ENCODE measurements at regions not wholly inside any gene's neighbourhood (a gene's known extent, or its start where the extent isn't known, plus 50 kb on each side); places are given as distances from the start of the nearest gene placed in this dataset.

DNA sequence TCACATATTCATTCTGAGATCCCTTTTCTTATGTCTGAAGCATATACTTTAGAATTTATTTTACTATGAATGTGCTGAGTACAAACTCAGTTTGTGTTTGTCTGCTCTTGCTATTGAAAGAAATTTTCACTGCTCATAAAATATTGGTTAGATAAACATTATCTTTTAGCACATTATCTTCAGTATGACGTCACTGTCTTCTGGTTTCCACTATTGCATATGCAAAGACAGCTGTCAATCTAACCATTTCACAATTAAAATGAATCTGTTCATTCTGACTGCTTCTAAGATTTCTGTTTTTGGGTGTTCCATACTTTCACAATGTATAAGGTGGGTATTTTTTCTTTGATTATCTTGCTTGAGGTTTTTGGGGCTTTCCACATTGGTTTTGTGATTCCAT, 526.2 kb upstream of the CDH6 start:
- H3K36me3 ChIP-seq (ENCODE audit: control insufficient read depth, insufficient read depth, low read length): no peaks in the 10 kb centered on the region
- no peaks in the 10 kb centered on the region for H3K27me3 ChIP-seq (replicated peaks; ENCODE audit: control insufficient read depth, insufficient read depth, low read length)
- TF ChIP-seq, protein P1, sequence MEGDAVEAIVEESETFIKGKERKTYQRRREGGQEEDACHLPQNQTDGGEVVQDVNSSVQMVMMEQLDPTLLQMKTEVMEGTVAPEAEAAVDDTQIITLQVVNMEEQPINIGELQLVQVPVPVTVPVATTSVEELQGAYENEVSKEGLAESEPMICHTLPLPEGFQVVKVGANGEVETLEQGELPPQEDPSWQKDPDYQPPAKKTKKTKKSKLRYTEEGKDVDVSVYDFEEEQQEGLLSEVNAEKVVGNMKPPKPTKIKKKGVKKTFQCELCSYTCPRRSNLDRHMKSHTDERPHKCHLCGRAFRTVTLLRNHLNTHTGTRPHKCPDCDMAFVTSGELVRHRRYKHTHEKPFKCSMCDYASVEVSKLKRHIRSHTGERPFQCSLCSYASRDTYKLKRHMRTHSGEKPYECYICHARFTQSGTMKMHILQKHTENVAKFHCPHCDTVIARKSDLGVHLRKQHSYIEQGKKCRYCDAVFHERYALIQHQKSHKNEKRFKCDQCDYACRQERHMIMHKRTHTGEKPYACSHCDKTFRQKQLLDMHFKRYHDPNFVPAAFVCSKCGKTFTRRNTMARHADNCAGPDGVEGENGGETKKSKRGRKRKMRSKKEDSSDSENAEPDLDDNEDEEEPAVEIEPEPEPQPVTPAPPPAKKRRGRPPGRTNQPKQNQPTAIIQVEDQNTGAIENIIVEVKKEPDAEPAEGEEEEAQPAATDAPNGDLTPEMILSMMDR (IDR thresholded peaks at IDR 0.05; ENCODE audit: insufficient read depth, low read length, poor library complexity, severe bottlenecking): no peak
- H3K4me3 ChIP-seq (replicated peaks; ENCODE audit: low read depth, low read length): no peak overlapping the region
- DNase-seq (ENCODE audit: extremely low read depth, insufficient read length): no peak

DNA sequence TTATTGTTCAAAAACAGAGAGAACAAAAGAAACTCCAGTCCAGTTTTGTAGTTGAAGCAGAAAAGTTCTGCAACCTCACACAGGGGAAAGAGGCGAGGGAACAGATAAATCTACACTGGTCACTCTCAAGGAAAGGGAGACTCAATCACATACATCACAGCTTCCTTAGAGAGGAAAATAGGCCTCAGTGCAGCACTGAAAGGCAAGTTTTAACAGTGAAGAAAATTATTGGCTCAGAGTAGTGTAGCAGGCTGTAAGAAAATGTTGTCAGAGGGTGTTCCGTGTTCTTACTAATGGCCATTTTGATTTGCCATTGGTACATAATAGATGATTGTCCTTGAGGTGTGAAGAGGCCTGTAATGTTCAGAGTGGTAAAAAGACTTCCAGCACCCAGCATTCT, 530.0 kb upstream of the CDH6 start:
- TF ChIP-seq, protein P1 (IDR thresholded peaks at IDR 0.05; ENCODE audit: insufficient read depth, low read length, poor library complexity, severe bottlenecking): no peak
- no peak for DNase-seq (ENCODE audit: extremely low read depth, insufficient read length)

DNA sequence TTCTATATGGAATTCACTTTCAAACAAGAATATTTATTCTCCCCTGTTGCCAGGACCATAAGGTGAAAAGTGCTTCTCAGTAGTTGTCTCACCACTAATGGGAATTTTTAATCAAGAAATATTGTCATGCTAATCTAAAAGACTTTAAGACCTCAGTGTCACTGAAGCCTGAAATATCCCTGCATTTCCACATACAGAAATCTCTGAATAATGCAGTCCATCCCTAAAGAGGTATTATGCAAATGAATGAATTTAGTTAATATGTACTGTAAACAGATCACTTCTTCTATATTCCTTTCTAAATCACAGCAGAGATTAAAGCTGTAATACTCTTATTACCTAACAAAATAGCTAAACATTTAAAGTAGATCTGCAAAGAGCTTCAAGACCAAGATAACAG, 531.1 kb upstream of the CDH6 start:
- TF ChIP-seq, protein P1 (IDR thresholded peaks at IDR 0.05; ENCODE audit: insufficient read depth, low read length, poor library complexity, severe bottlenecking): no peak
- no peak for DNase-seq (ENCODE audit: extremely low read depth, insufficient read length)
- Histone ChIP-seq H3K27me3 (replicated peaks; ENCODE audit: control insufficient read depth, insufficient read depth, low read length) (no peaks in the 10 kb centered on the region), H3K4me3 (replicated peaks; ENCODE audit: low read depth, low read length) (no peak overlapping the region), H3K36me3 (ENCODE audit: control insufficient read depth, insufficient read depth, low read length) (no peaks in the 10 kb centered on the region)

More for the DNA sequence above, 530.0 kb upstream of the CDH6 start:
- Histone ChIP-seq H3K36me3 (ENCODE audit: control insufficient read depth, insufficient read depth, low read length) (no peaks in the 10 kb centered on the region), H3K27me3 (replicated peaks; ENCODE audit: control insufficient read depth, insufficient read depth, low read length) (no peaks in the 10 kb centered on the region), H3K4me3 (replicated peaks; ENCODE audit: low read depth, low read length) (no peak overlapping the region)

DNA sequence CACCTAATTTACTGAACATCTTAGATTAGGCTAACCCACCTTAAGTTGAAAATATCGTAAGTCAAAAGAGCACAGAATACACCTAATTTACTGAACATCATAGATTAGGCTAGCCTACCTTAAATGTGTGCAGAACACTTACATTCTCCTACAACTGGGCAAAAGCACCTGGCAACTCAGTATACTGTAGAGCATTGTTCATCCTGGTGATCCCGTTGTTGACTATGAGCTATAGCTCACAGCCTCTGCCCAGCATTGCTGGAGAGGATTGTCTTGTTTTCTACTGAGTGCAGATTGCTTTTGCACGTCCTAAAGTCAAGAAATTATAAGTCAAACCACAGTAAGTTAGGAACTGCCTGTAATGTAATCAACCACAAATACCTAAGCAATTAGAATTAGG, 531.8 kb upstream of the CDH6 start:
- Histone ChIP-seq H3K36me3 (ENCODE audit: control insufficient read depth, insufficient read depth, low read length) (no peaks in the 10 kb centered on the region), H3K27me3 (replicated peaks; ENCODE audit: control insufficient read depth, insufficient read depth, low read length) (no peaks in the 10 kb centered on the region), H3K4me3 (replicated peaks; ENCODE audit: low read depth, low read length) (no peak overlapping the region)
- TF ChIP-seq, protein P1 (IDR thresholded peaks at IDR 0.05; ENCODE audit: insufficient read depth, low read length, poor library complexity, severe bottlenecking): no peak
- no peak for DNase-seq (ENCODE audit: extremely low read depth, insufficient read length)

DNA sequence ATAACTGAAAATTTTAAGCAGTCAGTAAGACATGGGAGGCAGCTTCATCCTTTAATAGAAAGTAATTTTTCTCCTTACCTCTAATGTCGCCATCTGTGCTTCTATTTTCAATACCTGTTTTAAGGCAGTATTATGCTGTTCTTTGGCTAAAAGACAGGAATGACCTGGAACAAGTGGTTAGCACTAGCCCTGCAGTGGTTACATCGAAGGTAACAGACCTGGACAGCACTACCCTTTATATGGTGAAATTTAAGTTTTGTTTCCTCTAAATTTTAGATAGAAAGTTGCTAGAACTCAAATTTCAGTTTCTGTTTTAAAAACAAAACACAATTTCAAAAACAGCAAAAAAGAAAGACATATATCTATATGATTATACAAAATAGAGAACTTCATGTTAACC, 534.1 kb upstream of the CDH6 start:
- H3K36me3 ChIP-seq (ENCODE audit: control insufficient read depth, insufficient read depth, low read length): no peaks in the 10 kb centered on the region
- TF ChIP-seq, protein P1 (IDR thresholded peaks at IDR 0.05; ENCODE audit: insufficient read depth, low read length, poor library complexity, severe bottlenecking): no peak
- H3K27me3 ChIP-seq (replicated peaks; ENCODE audit: control insufficient read depth, insufficient read depth, low read length): no peaks in the 10 kb centered on the region
- H3K4me3 ChIP-seq (replicated peaks; ENCODE audit: low read depth, low read length): no peak overlapping the region
- no peak for DNase-seq (ENCODE audit: extremely low read depth, insufficient read length)

DNA sequence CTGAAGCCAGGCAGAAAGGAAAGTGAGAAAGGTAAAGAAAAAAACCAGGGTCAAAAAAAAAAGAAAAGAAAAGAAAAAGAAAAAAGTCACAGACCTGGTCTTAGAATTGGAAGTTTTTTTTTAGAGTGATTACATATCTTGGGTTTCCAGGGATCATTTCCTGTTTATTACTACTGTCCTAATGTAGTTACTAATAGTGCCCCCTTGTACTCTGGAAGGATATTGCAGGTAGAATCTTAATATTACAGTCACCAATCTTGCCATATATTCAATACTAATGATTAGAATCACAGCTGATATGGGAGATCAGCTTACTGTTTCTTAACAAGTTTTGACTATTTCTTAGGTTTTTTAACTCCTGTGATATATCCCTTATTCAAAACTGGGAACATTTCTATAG, 543.2 kb upstream of the CDH6 start:
- DNase-seq (ENCODE audit: extremely low read depth, insufficient read length): no peak
- Histone ChIP-seq H3K4me3 (replicated peaks; ENCODE audit: low read depth, low read length) (no peak overlapping the region), H3K27me3 (replicated peaks; ENCODE audit: control insufficient read depth, insufficient read depth, low read length) (no peaks in the 10 kb centered on the region), H3K36me3 (ENCODE audit: control insufficient read depth, insufficient read depth, low read length) (no peaks in the 10 kb centered on the region)
- TF ChIP-seq, protein P1 (IDR thresholded peaks at IDR 0.05; ENCODE audit: insufficient read depth, low read length, poor library complexity, severe bottlenecking): no peak

All from GM06990 (cell line).